ENCODE measurements at regions not wholly inside any gene's neighbourhood (a gene's known extent, or its start where the extent isn't known, plus 50 kb on each side); places are given as distances from the start of the nearest gene placed in this dataset.

GRCh38 chr12:104902125-104902524 is 56.0 kb downstream of the SLC41A2 start:
- H3K27ac ChIP-seq (ENCODE audit: low read depth, low read length), result no peak overlapping the region
- Mint-ChIP-seq H3K4me1 (ENCODE audit: low read depth, unreplicated experiment) (no peaks in the 10 kb centered on the region), H3K27ac (ENCODE audit: unreplicated experiment) (no peak overlapping the region), H3K27me3 (ENCODE audit: low read depth, unreplicated experiment) (no peaks in the 10 kb centered on the region), H3K36me3 (ENCODE audit: low read depth, unreplicated experiment) (peaks cover 17% of the 10 kb centered on the region), H3K9me3 (ENCODE audit: unreplicated experiment) (no peaks in the 10 kb centered on the region), H3K4me3 (ENCODE audit: unreplicated experiment) (no peak overlapping the region)
- no peaks in the 10 kb centered on the region for H3K79me2 ChIP-seq (ENCODE audit: insufficient read depth, low read length)
- no peaks in the 10 kb centered on the region for H3K36me3 ChIP-seq (ENCODE audit: insufficient read depth, low read length)
- H3K27me3 ChIP-seq (ENCODE audit: insufficient read depth, low read length), result peaks cover 5% of the 10 kb centered on the region
- FAIRE-seq (no peak), DNase-seq (ENCODE audit: low read depth) (no peak)
- H4K20me1 ChIP-seq (ENCODE audit: insufficient read depth, low read length), result peaks cover 5% of the 10 kb centered on the region
- no peak overlapping the region for H3K4me2 ChIP-seq (ENCODE audit: low read length)
- TF ChIP-seq CTCF (IDR thresholded peaks at IDR 0.05; ENCODE audit: insufficient read depth, low read depth, low read length), result no peak
- no peak for TF ChIP-seq EZH2 (IDR thresholded peaks at IDR 0.05; ENCODE audit: insufficient read depth, low read length)
- H2AFZ ChIP-seq (ENCODE audit: low read depth, low read length), result no peak overlapping the region
- H3K9me3 ChIP-seq (ENCODE audit: insufficient read depth, low read depth, low read length), result no peaks in the 10 kb centered on the region
- H3K4me1 ChIP-seq (ENCODE audit: insufficient read depth, low read length), result peaks cover 4% of the 10 kb centered on the region
- H3K9ac ChIP-seq (ENCODE audit: low read length), result no peak overlapping the region
- no peak overlapping the region for H3K4me3 ChIP-seq (ENCODE audit: insufficient read depth, low read depth, low read length)

- H3K9me3 ChIP-seq (ENCODE audit: insufficient read depth, low read depth, low read length), result no peaks in the 10 kb centered on the region
- no peak overlapping the region for H3K4me3 ChIP-seq (ENCODE audit: insufficient read depth, low read depth, low read length)
- no peaks in the 10 kb centered on the region for H3K36me3 ChIP-seq (ENCODE audit: insufficient read depth, low read length)
- Mint-ChIP-seq H3K4me3 (ENCODE audit: unreplicated experiment) (no peak overlapping the region), H3K9me3 (ENCODE audit: unreplicated experiment) (no peaks in the 10 kb centered on the region), H3K4me1 (ENCODE audit: low read depth, unreplicated experiment) (no peaks in the 10 kb centered on the region), H3K36me3 (ENCODE audit: low read depth, unreplicated experiment) (peaks cover 10% of the 10 kb centered on the region), H3K27ac (ENCODE audit: unreplicated experiment) (no peak overlapping the region), H3K27me3 (ENCODE audit: low read depth, unreplicated experiment) (no peaks in the 10 kb centered on the region)
- TF ChIP-seq CTCF (IDR thresholded peaks at IDR 0.05; ENCODE audit: insufficient read depth, low read depth, low read length), result no peak
- no peak for TF ChIP-seq EZH2 (IDR thresholded peaks at IDR 0.05; ENCODE audit: insufficient read depth, low read length)
- no peak overlapping the region for H3K9ac ChIP-seq (ENCODE audit: low read length)
- no peak for FAIRE-seq
- H3K4me1 ChIP-seq (ENCODE audit: insufficient read depth, low read length), result no peaks in the 10 kb centered on the region
- H4K20me1 ChIP-seq (ENCODE audit: insufficient read depth, low read length), result no peaks in the 10 kb centered on the region
- no peak for DNase-seq (ENCODE audit: low read depth)
- no peak overlapping the region for H2AFZ ChIP-seq (ENCODE audit: low read depth, low read length)
- H3K79me2 ChIP-seq (ENCODE audit: insufficient read depth, low read length), result no peaks in the 10 kb centered on the region
- no peaks in the 10 kb centered on the region for H3K27me3 ChIP-seq (ENCODE audit: insufficient read depth, low read length)
- no peak overlapping the region for H3K4me2 ChIP-seq (ENCODE audit: low read length)
- no peak overlapping the region for H3K27ac ChIP-seq (ENCODE audit: low read depth, low read length)
Observed at GRCh38 chr12:104896710-104897109, 61.4 kb downstream of the SLC41A2 start.

- Histone ChIP-seq H3K9ac (ENCODE audit: low read length) (no peak overlapping the region), H3K4me3 (ENCODE audit: insufficient read depth, low read depth, low read length) (no peak overlapping the region), H3K27me3 (ENCODE audit: insufficient read depth, low read length) (no peaks in the 10 kb centered on the region), H3K79me2 (ENCODE audit: insufficient read depth, low read length) (no peaks in the 10 kb centered on the region), H3K36me3 (ENCODE audit: insufficient read depth, low read length) (no peaks in the 10 kb centered on the region), H3K9me3 (ENCODE audit: insufficient read depth, low read depth, low read length) (no peaks in the 10 kb centered on the region), H2AFZ (ENCODE audit: low read depth, low read length) (no peak overlapping the region), H4K20me1 (ENCODE audit: insufficient read depth, low read length) (no peaks in the 10 kb centered on the region), H3K4me1 (ENCODE audit: insufficient read depth, low read length) (no peaks in the 10 kb centered on the region), H3K27ac (ENCODE audit: low read depth, low read length) (no peak overlapping the region), H3K4me2 (ENCODE audit: low read length) (no peak overlapping the region)
- H3K27me3 Mint-ChIP-seq (ENCODE audit: low read depth, unreplicated experiment), result no peaks in the 10 kb centered on the region
- no peak for TF ChIP-seq EZH2 (IDR thresholded peaks at IDR 0.05; ENCODE audit: insufficient read depth, low read length)
- TF ChIP-seq CTCF (IDR thresholded peaks at IDR 0.05; ENCODE audit: insufficient read depth, low read depth, low read length), result no peak
- no peaks in the 10 kb centered on the region for H3K4me1 Mint-ChIP-seq (ENCODE audit: low read depth, unreplicated experiment)
- no peak overlapping the region for H3K27ac Mint-ChIP-seq (ENCODE audit: unreplicated experiment)
- H3K9me3 Mint-ChIP-seq (ENCODE audit: unreplicated experiment), result no peaks in the 10 kb centered on the region
- peaks cover 10% of the 10 kb centered on the region for H3K36me3 Mint-ChIP-seq (ENCODE audit: low read depth, unreplicated experiment)
- DNase-seq (ENCODE audit: low read depth) (no peak), FAIRE-seq (no peak)
- no peak overlapping the region for H3K4me3 Mint-ChIP-seq (ENCODE audit: unreplicated experiment)
Observed at GRCh38 chr12:104896146-104896545, 61.9 kb downstream of the SLC41A2 start.
